Ishikawa (cell line): ENCODE measurements at regions not wholly inside any gene's neighbourhood (a gene's known extent, or its start where the extent isn't known, plus 50 kb on each side); places are given as distances from the start of the nearest gene placed in this dataset.

Experiments used
- CEBPB ChIP-seq: IDR thresholded peaks from 2 replicates; pipeline ENCODE4 v1.6.1; 2012
- CREB1 ChIP-seq: IDR thresholded peaks from 2 replicates; pipeline ENCODE4 v1.6.1; 2012; ENCODE audit warnings: low read depth
- EGR1 ChIP-seq: IDR thresholded peaks from 2 replicates; pipeline ENCODE4 v1.6.1; 2012
- EP300 ChIP-seq: IDR thresholded peaks from 2 replicates; pipeline ENCODE4 v1.6.1; 2012; ENCODE audit warnings: borderline replicate concordance
- FOXM1 ChIP-seq: IDR thresholded peaks from 2 replicates; pipeline ENCODE4 v1.6.1; 2012; ENCODE audit warnings: low read depth, borderline replicate concordance
- NFIC ChIP-seq: IDR thresholded peaks from 2 replicates; pipeline ENCODE4 v1.6.1; 2012
- RAD21 ChIP-seq: IDR thresholded peaks from 2 replicates; pipeline ENCODE4 v1.6.1; 2012; ENCODE audit warnings: low read depth
- TAF1 ChIP-seq: IDR thresholded peaks from 2 replicates; pipeline ENCODE4 v1.6.1; 2012; ENCODE audit warnings: low read depth, mild to moderate bottlenecking
- TCF12 ChIP-seq: IDR thresholded peaks from 2 replicates; pipeline ENCODE4 v1.6.1; 2012; ENCODE audit warnings: low read depth
- TEAD4 ChIP-seq: IDR thresholded peaks from 2 replicates; pipeline ENCODE4 v1.6.1; 2012
- YY1 ChIP-seq: IDR thresholded peaks from 2 replicates; pipeline ENCODE4 v1.6.1; 2012; ENCODE audit warnings: low read depth
- ZBTB7A ChIP-seq: IDR thresholded peaks from 2 replicates; pipeline ENCODE4 v1.6.1; 2012; ENCODE audit warnings: low read depth
- TF ChIP-seq, protein P1 (sequence below): IDR thresholded peaks from 2 replicates; pipeline ENCODE4 v1.6.1; 2012
- TF ChIP-seq, protein P2 (sequence below): IDR thresholded peaks from 2 replicates; pipeline ENCODE4 v1.6.1; 2012
- TF ChIP-seq, protein P3 (sequence below): IDR thresholded peaks from 2 replicates; pipeline ENCODE4 v1.6.1; 2012; ENCODE audit warnings: low read depth, mild to moderate bottlenecking

DNA sequence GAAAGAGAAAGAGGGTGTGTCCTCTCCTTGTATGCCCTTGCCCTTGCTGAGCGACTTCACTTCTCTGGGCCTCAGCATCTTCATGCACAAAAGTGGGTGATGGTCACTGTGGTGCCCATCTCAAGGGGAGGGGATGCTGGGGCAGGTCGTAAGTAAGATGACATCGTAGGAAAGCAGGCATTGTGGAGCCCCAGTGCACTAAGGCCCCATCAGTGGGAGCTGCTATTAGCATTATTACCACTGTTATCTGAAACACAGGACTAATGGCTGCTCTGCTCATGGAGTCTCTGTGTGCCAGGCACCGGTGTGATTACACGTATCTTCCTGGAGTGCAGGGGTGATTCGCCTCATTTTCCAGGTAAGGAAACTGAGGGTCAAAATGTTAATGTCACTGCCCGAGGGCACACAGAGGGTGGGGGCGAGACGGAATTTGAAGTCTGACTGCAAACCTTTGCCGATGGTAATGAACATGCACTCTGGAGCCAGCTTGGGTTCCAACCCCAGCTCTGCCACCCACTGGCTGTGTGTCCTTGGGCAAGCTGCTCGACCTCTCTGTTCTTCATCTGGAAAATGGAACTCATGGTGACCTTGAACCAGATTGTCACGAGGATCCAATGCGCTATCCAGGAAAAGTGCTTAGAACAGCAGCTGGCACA, 63.2 kb upstream of the GSE1 start:
- TF ChIP-seq EGR1 (no peak), YY1 (no peak), EP300 (no peak), ZBTB7A (no peak), CEBPB (no peak), TEAD4 (no peak), TCF12 (no peak), TAF1 (no peak), RAD21 (no peak), FOXM1 (no peak), CREB1 (no peak), NFIC (no peak)
- TF ChIP-seq, protein P1, sequence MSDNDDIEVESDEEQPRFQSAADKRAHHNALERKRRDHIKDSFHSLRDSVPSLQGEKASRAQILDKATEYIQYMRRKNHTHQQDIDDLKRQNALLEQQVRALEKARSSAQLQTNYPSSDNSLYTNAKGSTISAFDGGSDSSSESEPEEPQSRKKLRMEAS = no peak
- TF ChIP-seq, protein P2, sequence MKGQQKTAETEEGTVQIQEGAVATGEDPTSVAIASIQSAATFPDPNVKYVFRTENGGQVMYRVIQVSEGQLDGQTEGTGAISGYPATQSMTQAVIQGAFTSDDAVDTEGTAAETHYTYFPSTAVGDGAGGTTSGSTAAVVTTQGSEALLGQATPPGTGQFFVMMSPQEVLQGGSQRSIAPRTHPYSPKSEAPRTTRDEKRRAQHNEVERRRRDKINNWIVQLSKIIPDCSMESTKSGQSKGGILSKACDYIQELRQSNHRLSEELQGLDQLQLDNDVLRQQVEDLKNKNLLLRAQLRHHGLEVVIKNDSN = no peak
- TF ChIP-seq, protein P3, sequence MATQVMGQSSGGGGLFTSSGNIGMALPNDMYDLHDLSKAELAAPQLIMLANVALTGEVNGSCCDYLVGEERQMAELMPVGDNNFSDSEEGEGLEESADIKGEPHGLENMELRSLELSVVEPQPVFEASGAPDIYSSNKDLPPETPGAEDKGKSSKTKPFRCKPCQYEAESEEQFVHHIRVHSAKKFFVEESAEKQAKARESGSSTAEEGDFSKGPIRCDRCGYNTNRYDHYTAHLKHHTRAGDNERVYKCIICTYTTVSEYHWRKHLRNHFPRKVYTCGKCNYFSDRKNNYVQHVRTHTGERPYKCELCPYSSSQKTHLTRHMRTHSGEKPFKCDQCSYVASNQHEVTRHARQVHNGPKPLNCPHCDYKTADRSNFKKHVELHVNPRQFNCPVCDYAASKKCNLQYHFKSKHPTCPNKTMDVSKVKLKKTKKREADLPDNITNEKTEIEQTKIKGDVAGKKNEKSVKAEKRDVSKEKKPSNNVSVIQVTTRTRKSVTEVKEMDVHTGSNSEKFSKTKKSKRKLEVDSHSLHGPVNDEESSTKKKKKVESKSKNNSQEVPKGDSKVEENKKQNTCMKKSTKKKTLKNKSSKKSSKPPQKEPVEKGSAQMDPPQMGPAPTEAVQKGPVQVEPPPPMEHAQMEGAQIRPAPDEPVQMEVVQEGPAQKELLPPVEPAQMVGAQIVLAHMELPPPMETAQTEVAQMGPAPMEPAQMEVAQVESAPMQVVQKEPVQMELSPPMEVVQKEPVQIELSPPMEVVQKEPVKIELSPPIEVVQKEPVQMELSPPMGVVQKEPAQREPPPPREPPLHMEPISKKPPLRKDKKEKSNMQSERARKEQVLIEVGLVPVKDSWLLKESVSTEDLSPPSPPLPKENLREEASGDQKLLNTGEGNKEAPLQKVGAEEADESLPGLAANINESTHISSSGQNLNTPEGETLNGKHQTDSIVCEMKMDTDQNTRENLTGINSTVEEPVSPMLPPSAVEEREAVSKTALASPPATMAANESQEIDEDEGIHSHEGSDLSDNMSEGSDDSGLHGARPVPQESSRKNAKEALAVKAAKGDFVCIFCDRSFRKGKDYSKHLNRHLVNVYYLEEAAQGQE = no peak

DNA sequence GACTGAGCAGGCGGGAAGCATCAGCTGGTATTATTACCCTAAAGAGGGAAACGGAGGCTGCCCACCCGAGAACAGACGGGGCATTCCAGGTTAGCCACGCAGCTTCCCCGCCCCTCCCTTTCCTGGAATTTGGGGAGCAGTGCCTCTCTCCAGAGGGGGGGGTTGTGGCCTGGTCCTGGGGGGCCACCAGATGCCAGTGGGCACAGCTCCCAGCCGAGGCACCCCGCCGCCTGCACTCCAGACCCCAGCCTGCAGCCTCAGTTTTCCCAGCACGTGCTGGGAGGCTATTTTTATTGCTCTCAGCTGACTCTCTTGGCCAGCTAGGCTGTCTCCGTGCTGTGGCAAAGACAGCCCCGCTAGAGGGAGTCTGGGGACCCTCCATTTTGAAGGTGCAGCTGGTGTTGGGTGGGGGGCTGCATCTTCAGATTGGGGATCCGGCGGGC, 62.7 kb upstream of the GSE1 start:
- TF ChIP-seq FOXM1 (no peak), YY1 (no peak)
- TF ChIP-seq, protein P3 = no peak

DNA sequence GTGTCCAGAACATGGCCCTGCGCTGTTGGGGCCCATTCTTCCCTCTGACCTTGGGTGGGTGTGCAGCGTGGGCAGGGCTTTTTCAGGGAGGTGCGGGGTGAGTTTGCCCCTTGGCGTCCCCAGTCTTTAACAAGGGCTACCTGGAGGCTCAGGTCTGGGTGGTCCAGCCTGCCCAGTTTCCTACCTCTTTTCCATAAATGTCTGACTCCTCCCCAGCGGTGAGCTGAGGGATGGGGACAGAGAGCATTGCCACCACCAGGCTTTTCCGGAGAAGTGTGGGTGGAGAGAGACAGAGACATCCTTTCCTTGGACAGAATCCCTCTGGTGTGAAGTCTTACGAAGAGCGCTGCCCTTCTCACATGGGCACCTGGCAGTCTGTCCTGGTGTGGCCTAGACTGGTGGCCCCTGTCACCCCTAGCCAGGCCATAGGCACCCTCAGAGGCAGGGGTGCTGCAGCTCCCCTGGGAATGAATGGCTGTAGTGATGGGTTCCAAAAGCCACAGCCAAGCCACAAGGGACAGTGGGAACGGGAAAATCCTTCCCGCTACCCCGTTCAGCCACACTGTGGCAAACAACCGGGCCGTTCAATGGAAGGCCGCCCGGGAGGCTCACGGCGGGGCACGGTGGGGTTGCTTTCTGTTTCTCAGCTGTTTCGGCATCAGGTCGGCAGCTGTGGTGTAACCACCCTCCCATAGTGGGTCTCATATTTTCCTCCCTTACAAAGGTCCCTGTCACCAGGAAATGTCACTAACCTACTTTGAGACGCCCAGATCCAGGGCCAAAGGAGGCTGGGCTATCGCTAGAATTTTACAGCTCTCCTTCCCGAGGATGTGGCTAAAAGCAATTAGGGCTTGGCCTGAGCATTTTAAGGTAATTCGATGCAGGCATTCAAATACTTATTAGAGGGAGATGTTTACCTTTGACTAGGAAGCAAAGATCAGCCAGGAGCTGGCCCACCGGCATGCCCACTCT, 61.9 kb upstream of the GSE1 start:
- TF ChIP-seq CREB1 = no peak
- TF ChIP-seq TEAD4 = no peak
- no peak for TF ChIP-seq CEBPB
- TF ChIP-seq FOXM1 = no peak
- no peak for TF ChIP-seq EP300
- TF ChIP-seq, protein P2 = no peak
- TF ChIP-seq TAF1 = no peak
- no peak for TF ChIP-seq RAD21
- TF ChIP-seq, protein P3 = no peak
- TF ChIP-seq TCF12 = no peak
- no peak for TF ChIP-seq ZBTB7A
- TF ChIP-seq NFIC = no peak
- TF ChIP-seq, protein P1 = no peak
- TF ChIP-seq EGR1 = no peak
- TF ChIP-seq YY1 = no peak

DNA sequence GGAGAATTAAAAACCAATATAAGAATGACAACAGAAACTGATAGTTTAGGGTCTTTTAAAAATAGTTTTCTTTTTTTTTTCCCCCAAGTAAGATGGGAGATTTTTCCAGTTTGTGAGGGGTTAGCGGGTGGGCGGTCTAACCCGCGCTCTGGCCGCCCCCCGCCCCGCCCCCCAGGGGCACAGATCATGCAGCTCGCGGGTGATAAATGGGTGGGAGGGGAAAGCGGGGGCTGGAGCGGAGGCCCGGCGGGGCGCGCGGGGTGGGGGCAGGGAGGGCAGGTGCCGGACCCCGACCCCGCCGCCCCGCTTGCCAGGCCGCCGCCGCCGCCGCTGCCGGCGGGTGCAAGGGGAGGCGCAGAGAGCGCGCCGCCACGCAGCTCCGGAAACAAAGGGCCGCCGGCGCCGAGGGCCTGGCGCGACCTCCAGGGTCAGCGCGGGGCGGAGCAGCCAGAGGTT, 60.1 kb upstream of the GSE1 start:
- TF ChIP-seq, protein P3 = no peak
- TF ChIP-seq, protein P1 = no peak
- TF ChIP-seq, protein P2 = no peak
